ENCODE measurements at regions not wholly inside any gene's neighbourhood (a gene's known extent, or its start where the extent isn't known, plus 50 kb on each side); places are given as distances from the start of the nearest gene placed in this dataset.

- Histone ChIP-seq H3K4me1 (no peaks in the 10 kb centered on the region), H3K4me2 (ENCODE audit: low read length) (no peak overlapping the region), H3K36me3 (ENCODE audit: control insufficient read depth, insufficient read depth, low read length) (no peaks in the 10 kb centered on the region), H3K79me2 (no peaks in the 10 kb centered on the region), H3K9ac (no peak overlapping the region), H3K4me3 (ENCODE audit: low read depth, low read length) (no peak overlapping the region), H3K27ac (no peak overlapping the region), H2AFZ (no peak overlapping the region), H3K27me3 (ENCODE audit: control insufficient read depth, insufficient read depth, low read length) (no peaks in the 10 kb centered on the region), H3K9me3 (ENCODE audit: control insufficient read depth, low read length) (no peaks in the 10 kb centered on the region)
- TF ChIP-seq CTCF (IDR thresholded peaks at IDR 0.05), result no peak
Observed at GRCh38 chr3:94252316-94252715, 189.5 kb downstream of the NSUN3 start.

- Histone ChIP-seq H3K27ac (no peak overlapping the region), H3K4me2 (ENCODE audit: low read length) (no peak overlapping the region), H3K9me3 (ENCODE audit: control insufficient read depth, low read length) (no peaks in the 10 kb centered on the region), H3K27me3 (ENCODE audit: control insufficient read depth, insufficient read depth, low read length) (no peaks in the 10 kb centered on the region), H3K9ac (no peak overlapping the region), H3K4me1 (no peaks in the 10 kb centered on the region), H3K4me3 (ENCODE audit: low read depth, low read length) (no peak overlapping the region), H3K79me2 (no peaks in the 10 kb centered on the region), H2AFZ (no peak overlapping the region), H3K36me3 (ENCODE audit: control insufficient read depth, insufficient read depth, low read length) (no peaks in the 10 kb centered on the region)
- TF ChIP-seq CTCF (IDR thresholded peaks at IDR 0.05), result no peak
Observed at GRCh38 chr3:94256888-94257813, 194.3 kb downstream of the NSUN3 start.

GRCh38 chr3:94258851-94259250, 196.0 kb downstream of the NSUN3 start:
- no peak for TF ChIP-seq CTCF (IDR thresholded peaks at IDR 0.05)
- no peak overlapping the region for H3K27ac ChIP-seq
- no peak overlapping the region for H3K4me3 ChIP-seq (ENCODE audit: low read depth, low read length)

GRCh38 chr3:94259291-94259690, 196.4 kb downstream of the NSUN3 start:
- H3K4me3 ChIP-seq (ENCODE audit: low read depth, low read length), result no peak overlapping the region
- no peaks in the 10 kb centered on the region for H3K27me3 ChIP-seq (ENCODE audit: control insufficient read depth, insufficient read depth, low read length)
- H3K9ac ChIP-seq, result no peak overlapping the region
- H3K4me2 ChIP-seq (ENCODE audit: low read length), result no peak overlapping the region
- H3K27ac ChIP-seq, result no peak overlapping the region
- H3K79me2 ChIP-seq, result no peaks in the 10 kb centered on the region
- no peaks in the 10 kb centered on the region for H3K9me3 ChIP-seq (ENCODE audit: control insufficient read depth, low read length)
- TF ChIP-seq CTCF (IDR thresholded peaks at IDR 0.05), result no peak
- H3K36me3 ChIP-seq (ENCODE audit: control insufficient read depth, insufficient read depth, low read length), result no peaks in the 10 kb centered on the region
- no peak overlapping the region for H2AFZ ChIP-seq
- H3K4me1 ChIP-seq, result no peaks in the 10 kb centered on the region

More at GRCh38 chr3:94258851-94259250, 196.0 kb downstream of the NSUN3 start:
- H3K79me2 ChIP-seq, result no peaks in the 10 kb centered on the region
- H3K9ac ChIP-seq, result no peak overlapping the region
- no peaks in the 10 kb centered on the region for H3K4me1 ChIP-seq
- no peak overlapping the region for H2AFZ ChIP-seq
- H3K4me2 ChIP-seq (ENCODE audit: low read length), result no peak overlapping the region
- H3K27me3 ChIP-seq (ENCODE audit: control insufficient read depth, insufficient read depth, low read length), result no peaks in the 10 kb centered on the region
- no peaks in the 10 kb centered on the region for H3K36me3 ChIP-seq (ENCODE audit: control insufficient read depth, insufficient read depth, low read length)
- no peaks in the 10 kb centered on the region for H3K9me3 ChIP-seq (ENCODE audit: control insufficient read depth, low read length)

- Histone ChIP-seq H3K4me1 (no peaks in the 10 kb centered on the region), H3K36me3 (ENCODE audit: control insufficient read depth, insufficient read depth, low read length) (no peaks in the 10 kb centered on the region), H3K4me2 (ENCODE audit: low read length) (no peak overlapping the region), H3K27ac (no peak overlapping the region), H3K9ac (no peak overlapping the region), H3K9me3 (ENCODE audit: control insufficient read depth, low read length) (no peaks in the 10 kb centered on the region), H2AFZ (no peak overlapping the region), H3K4me3 (ENCODE audit: low read depth, low read length) (no peak overlapping the region), H3K27me3 (ENCODE audit: control insufficient read depth, insufficient read depth, low read length) (no peaks in the 10 kb centered on the region), H3K79me2 (no peaks in the 10 kb centered on the region)
- no peak for TF ChIP-seq CTCF (IDR thresholded peaks at IDR 0.05)
Observed at GRCh38 chr3:94269763-94270162, 206.9 kb downstream of the NSUN3 start.

All from parathyroid adenoma (tissue), 2 donors.